GM12878 (cell line): ENCODE measurements at regions not wholly inside any gene's neighbourhood (a gene's known extent, or its start where the extent isn't known, plus 50 kb on each side); places are given as distances from the start of the nearest gene placed in this dataset.

Experiments
- ATAC-seq: fragments of 200-7000 bp; cut with Tn5 transposase; 3 replicates; pipeline ENCODE4 v1.9.1; 2020; ENCODE audit warnings: mild to moderate bottlenecking, moderate library complexity
- BruUV-seq: library from RNA; stranded (reverse); fragments of 400-500 nt; replicated peaks from 2 replicates; lab custom pipeline; 2021; lab: Mats Ljungman, UMichigan
- CTCF ChIA-PET: fragments of 300-600 bp; sonication (Branson Sonifier 250); formaldehyde crosslinking; extraction: SDS; loops from one replicate; lab custom pipeline; 2021; ENCODE audit warnings: inconsistent platforms; lab: Yijun Ruan, JAX
- POLR2A ChIA-PET: fragments of 350-600 bp; formaldehyde crosslinking; extraction: SDS; loops from one replicate; lab custom pipeline; 2021; ENCODE audit warnings: inconsistent platforms; lab: Charles Lee
- RAD21 ChIA-PET: fragments of 300-600 bp; sonication (Branson Sonifier 250); formaldehyde crosslinking; loops from one replicate; lab custom pipeline; 2023; ENCODE audit warnings: antibody characterized with exemption; ENCODE audit not compliant: unreplicated experiment; lab: Charles Lee
- SMC1A ChIA-PET: fragments of 300-600 bp; sonication (Branson Sonifier 250); formaldehyde crosslinking; loops from one replicate; lab custom pipeline; 2023; ENCODE audit not compliant: unreplicated experiment, uncharacterized antibody; lab: Charles Lee
- DNase-seq: peaks from one replicate; pipeline ENCODE4 v3.0.0-alpha.2; 2011; ENCODE audit warnings: low read depth, low spot score
- FAIRE-seq: peaks from 3 replicates; lab custom pipeline; 2011; peaks lifted over from hg19 to GRCh38; lab: Jason Lieb, UNC
- H2AFZ ChIP-seq: 2 replicates; pipeline ENCODE4 v1.6.0; 2011; ENCODE audit warnings: low read depth, low read length, control low read depth; ENCODE audit not compliant: control insufficient read depth
- H3K27ac ChIP-seq: 2 replicates; pipeline ENCODE4 v1.5.1; 2011; ENCODE audit warnings: control low read depth; ENCODE audit not compliant: control insufficient read depth, insufficient read depth
- H3K27me3 ChIP-seq, 2 experiments: replicated peaks in 1 of 2; 2 replicates each; pipeline versions ENCODE4 v1.6.0 to v1.6.1; 2011; ENCODE audit warnings: low read length in 1 of 2; ENCODE audit not compliant: control insufficient read depth in 2 of 2, insufficient read depth in 2 of 2
- H3K36me3 ChIP-seq, 2 experiments: 2 replicates each; pipeline ENCODE4 v1.5.1; 2011; ENCODE audit warnings: low read length in 1 of 2; ENCODE audit not compliant: control insufficient read depth in 2 of 2, insufficient read depth in 2 of 2
- H3K4me1 ChIP-seq: 2 replicates; pipeline ENCODE4 v1.6.1; 2011; ENCODE audit warnings: mild to moderate bottlenecking, low read length, moderate library complexity, mixed read lengths; ENCODE audit not compliant: control insufficient read depth, insufficient read depth
- H3K4me2 ChIP-seq: 2 replicates; pipeline ENCODE4 v1.6.0; 2011; ENCODE audit warnings: control low read depth; ENCODE audit not compliant: control insufficient read depth, insufficient read depth
- H3K4me3 ChIP-seq: fragments of 200-600 bp; sonication (generic); 2 replicates; pipeline ENCODE4 v1.5.1; 2016
- H3K79me2 ChIP-seq: 2 replicates; pipeline ENCODE4 v1.6.0; 2011; ENCODE audit warnings: low read length; ENCODE audit not compliant: control insufficient read depth, insufficient read depth
- H3K9ac ChIP-seq: 2 replicates; pipeline ENCODE4 v1.8.0; 2011; ENCODE audit warnings: low read length, control low read depth, mixed read lengths; ENCODE audit not compliant: control insufficient read depth, insufficient read depth
- H3K9me3 ChIP-seq: replicated peaks from 3 replicates; pipeline ENCODE4 v1.5.1; 2011; ENCODE audit warnings: mild to moderate bottlenecking, low read length; ENCODE audit not compliant: control insufficient read depth, insufficient read depth
- H4K20me1 ChIP-seq: 2 replicates; pipeline ENCODE4 v1.6.0; 2011; ENCODE audit not compliant: control insufficient read depth, insufficient read depth
- WGBS: methylation state at CpG from one replicate; pipeline ENCODE4 v1.1.6; 2016; ENCODE audit warnings: low lambda C conversion rate; ENCODE audit not compliant: insufficient replicate concordance, insufficient coverage; ENCODE audit errors: missing lambda C conversion rate; 5-methylcytosine and 5-hydroxymethylcytosine counted together
- in situ Hi-C: fragments of 300-500 bp; cut with MboI; formaldehyde crosslinking; loops from 9 replicates; pipeline ENCODE4 v1.14.3; 2018; ENCODE audit warnings: mixed read lengths
- intact Hi-C: fragments of 100-400 bp; cut with micrococcal nuclease; formaldehyde crosslinking; loops from one replicate; pipeline ENCODE4 v1.14.2; 2022; ENCODE audit not compliant: unreplicated experiment
- TF ChIP-seq, protein P1 (sequence below): IDR thresholded peaks from 2 replicates; pipeline ENCODE4 v1.6.1; 2011; ENCODE audit warnings: borderline replicate concordance, low read depth, mild to moderate bottlenecking, moderate library complexity, mixed read lengths, low read length; ENCODE audit not compliant: insufficient read depth; ENCODE audit errors: extremely low read length
- TF ChIP-seq, protein P2 (sequence below): fragments of 450-650 bp; IDR thresholded peaks from 2 replicates; pipeline ENCODE4 v1.6.1; 2017; ENCODE audit warnings: mild to moderate bottlenecking, low read depth, inconsistent platforms; ENCODE audit not compliant: poor library complexity, severe bottlenecking

DNA sequence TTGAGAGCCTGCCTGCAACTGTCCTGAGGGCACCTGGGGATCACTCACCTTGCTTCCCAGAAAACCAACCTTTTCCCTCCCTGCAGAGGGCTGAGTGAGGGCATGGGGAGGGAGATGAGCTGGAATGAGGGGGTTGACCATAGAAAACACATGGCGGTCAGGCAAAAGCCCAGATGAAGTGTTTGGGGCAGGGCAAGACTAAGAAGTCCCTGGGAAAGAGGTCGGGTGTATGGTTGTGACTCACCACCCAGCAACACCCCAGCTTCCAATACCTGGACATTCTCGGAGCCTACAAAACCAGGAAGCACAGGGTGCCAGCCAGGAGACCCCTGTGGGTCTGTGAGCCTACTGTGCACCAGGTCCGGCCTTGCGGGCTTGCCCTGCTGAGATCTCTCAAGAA is 95.3 kb upstream of the ATP2B2 start (continued):
- TF ChIP-seq, protein P1, sequence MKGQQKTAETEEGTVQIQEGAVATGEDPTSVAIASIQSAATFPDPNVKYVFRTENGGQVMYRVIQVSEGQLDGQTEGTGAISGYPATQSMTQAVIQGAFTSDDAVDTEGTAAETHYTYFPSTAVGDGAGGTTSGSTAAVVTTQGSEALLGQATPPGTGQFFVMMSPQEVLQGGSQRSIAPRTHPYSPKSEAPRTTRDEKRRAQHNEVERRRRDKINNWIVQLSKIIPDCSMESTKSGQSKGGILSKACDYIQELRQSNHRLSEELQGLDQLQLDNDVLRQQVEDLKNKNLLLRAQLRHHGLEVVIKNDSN, result no peak

DNA sequence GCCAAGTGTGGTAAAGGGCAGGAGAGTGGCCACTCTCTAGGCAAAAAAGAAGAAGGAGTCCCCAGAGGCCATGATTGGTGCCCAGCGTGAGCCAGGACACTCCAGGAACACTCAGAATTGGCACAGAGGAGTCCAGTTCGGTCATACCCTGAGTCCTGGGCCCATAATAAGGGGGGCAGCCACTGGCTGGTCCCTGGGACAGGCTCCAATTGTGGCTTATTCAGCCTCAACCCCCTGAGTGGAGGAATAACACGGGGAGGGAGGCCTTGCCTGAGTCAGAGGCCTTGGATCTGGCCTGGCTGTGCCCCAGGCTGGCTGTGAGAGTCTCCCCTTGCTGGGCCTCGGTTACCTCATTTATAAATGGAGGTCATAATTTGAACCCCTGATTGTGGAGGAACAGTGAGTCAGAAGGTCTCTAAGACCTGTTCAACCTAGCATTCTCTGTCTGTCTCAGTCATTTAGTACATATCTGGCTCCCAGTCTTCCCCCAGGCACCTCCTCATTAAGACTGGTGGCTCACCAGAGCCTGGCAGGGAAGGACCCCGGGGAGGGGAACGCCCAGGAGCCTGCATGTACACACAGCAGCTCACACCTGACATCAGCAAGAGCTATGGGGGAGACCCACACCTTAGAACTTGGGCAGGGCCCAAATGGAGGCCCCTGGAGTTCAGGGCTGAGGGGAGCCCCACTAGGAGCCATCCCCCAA is 95.9 kb upstream of the ATP2B2 start:
- H3K4me1 ChIP-seq, result peaks cover 12% of the 10 kb centered on the region
- POLR2A ChIA-PET, result no interaction called here
- no peaks in the 10 kb centered on the region for H3K36me3 ChIP-seq
- no peak overlapping the region for H3K4me2 ChIP-seq
- intact Hi-C loops, result no loop called here
- TF ChIP-seq, protein P2, sequence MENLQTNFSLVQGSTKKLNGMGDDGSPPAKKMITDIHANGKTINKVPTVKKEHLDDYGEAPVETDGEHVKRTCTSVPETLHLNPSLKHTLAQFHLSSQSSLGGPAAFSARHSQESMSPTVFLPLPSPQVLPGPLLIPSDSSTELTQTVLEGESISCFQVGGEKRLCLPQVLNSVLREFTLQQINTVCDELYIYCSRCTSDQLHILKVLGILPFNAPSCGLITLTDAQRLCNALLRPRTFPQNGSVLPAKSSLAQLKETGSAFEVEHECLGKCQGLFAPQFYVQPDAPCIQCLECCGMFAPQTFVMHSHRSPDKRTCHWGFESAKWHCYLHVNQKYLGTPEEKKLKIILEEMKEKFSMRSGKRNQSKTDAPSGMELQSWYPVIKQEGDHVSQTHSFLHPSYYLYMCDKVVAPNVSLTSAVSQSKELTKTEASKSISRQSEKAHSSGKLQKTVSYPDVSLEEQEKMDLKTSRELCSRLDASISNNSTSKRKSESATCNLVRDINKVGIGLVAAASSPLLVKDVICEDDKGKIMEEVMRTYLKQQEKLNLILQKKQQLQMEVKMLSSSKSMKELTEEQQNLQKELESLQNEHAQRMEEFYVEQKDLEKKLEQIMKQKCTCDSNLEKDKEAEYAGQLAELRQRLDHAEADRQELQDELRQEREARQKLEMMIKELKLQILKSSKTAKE, result no peak
- no peak overlapping the region for H3K4me3 ChIP-seq
- no peaks in the 10 kb centered on the region; a peak in 2 of 4 replicates for H3K27me3 ChIP-seq
- RAD21 ChIA-PET, result no interaction called here
- WGBS, result 39% methylated on average over 6 of the region's 6 CpGs
- no peak for FAIRE-seq
- SMC1A ChIA-PET, result no interaction called here
- no peaks in the 10 kb centered on the region for H3K79me2 ChIP-seq
- no peaks in the 10 kb centered on the region for H3K9me3 ChIP-seq
- CTCF ChIA-PET, result no interaction called here
- ATAC-seq, result no peak
- H3K27ac ChIP-seq, result no peak overlapping the region
- H3K9ac ChIP-seq, result no peak overlapping the region
- H2AFZ ChIP-seq, result no peak overlapping the region
- no peaks in the 10 kb centered on the region for H4K20me1 ChIP-seq
- in situ Hi-C loops, result no loop called here
- no peak for DNase-seq
- BruUV-seq, result no TSS peak
